ENCODE measurements at regions not wholly inside any gene's neighbourhood (a gene's known extent, or its start where the extent isn't known, plus 50 kb on each side); places are given as distances from the start of the nearest gene placed in this dataset.
"Not testable (repeated sequence)": the region's sequence is repeated elsewhere in the genome, so short reads cannot be mapped to it uniquely, and the experiment has no call there.

- peak in 1 of 3 donors; percentile 12 for DNase-seq
- H3K4me3 ChIP-seq; H3K4me1 ChIP-seq (ENCODE audit: control insufficient read depth in 5 of 5, insufficient read depth in 5 of 5, low read length in 5 of 5); H3K27ac ChIP-seq (ENCODE audit: low read depth in 1 of 2, low read length in 1 of 2); H3K9me3 ChIP-seq (ENCODE audit: control insufficient read depth in 4 of 4, insufficient read depth in 3 of 4, low read length in 3 of 4); H3K9ac ChIP-seq (ENCODE audit: insufficient read depth in 1 of 2, low read length in 2 of 2); H3K36me3 ChIP-seq (ENCODE audit: control insufficient read depth in 4 of 4, insufficient read depth in 4 of 4, low read length in 4 of 4): not testable (repeated sequence)
- peaks cover 0 to 14% (median 3%) of the 10 kb centered on the region in 3 donors for H3K27me3 ChIP-seq (ENCODE audit: control insufficient read depth in 3 of 3, insufficient read depth in 3 of 3, low read length in 2 of 3)
- 17% methylated on average over 18 to 25 of the region's 25 CpGs for WGBS, 2 donors
- ATAC-seq (ENCODE audit: insufficient read depth, low FRiP score) = peak; percentile 30
These were observed 133.7 kb downstream of the FAM72C start for GRCh38 chr1:143837924-143838597.

GRCh38 chr1:143833376-143833775 is 138.4 kb downstream of the FAM72C start:
- H3K4me1 ChIP-seq (ENCODE audit: control insufficient read depth in 5 of 5, insufficient read depth in 5 of 5, low read length in 5 of 5); DNase-seq; H3K4me3 ChIP-seq; H3K36me3 ChIP-seq (ENCODE audit: control insufficient read depth in 4 of 4, insufficient read depth in 4 of 4, low read length in 4 of 4); H3K9me3 ChIP-seq (ENCODE audit: control insufficient read depth in 4 of 4, insufficient read depth in 3 of 4, low read length in 3 of 4); H3K9ac ChIP-seq (ENCODE audit: insufficient read depth in 1 of 2, low read length in 2 of 2); H3K27ac ChIP-seq (ENCODE audit: low read depth in 1 of 2, low read length in 1 of 2); ATAC-seq (ENCODE audit: insufficient read depth, low FRiP score): not testable (repeated sequence)
- 79% methylated on average over 2 of the region's 4 CpGs; no CpG with 5 or more reads in 1 of the 2 donors for WGBS, 2 donors
- H3K27me3 ChIP-seq (ENCODE audit: control insufficient read depth in 3 of 3, insufficient read depth in 3 of 3, low read length in 2 of 3) = peaks cover 0 to 11% (median 0%) of the 10 kb centered on the region in 3 donors

- not testable (repeated sequence) for DNase-seq; H3K27ac ChIP-seq (ENCODE audit: low read depth in 1 of 2, low read length in 1 of 2); ATAC-seq (ENCODE audit: insufficient read depth, low FRiP score); H3K4me1 ChIP-seq (ENCODE audit: control insufficient read depth in 5 of 5, insufficient read depth in 5 of 5, low read length in 5 of 5); H3K36me3 ChIP-seq (ENCODE audit: control insufficient read depth in 4 of 4, insufficient read depth in 4 of 4, low read length in 4 of 4); H3K4me3 ChIP-seq; H3K9me3 ChIP-seq (ENCODE audit: control insufficient read depth in 4 of 4, insufficient read depth in 3 of 4, low read length in 3 of 4); H3K27me3 ChIP-seq (ENCODE audit: control insufficient read depth in 3 of 3, insufficient read depth in 3 of 3, low read length in 2 of 3); H3K9ac ChIP-seq (ENCODE audit: insufficient read depth in 1 of 2, low read length in 2 of 2)
- 80 to 85% methylated on average over 5 of the region's 5 CpGs for WGBS, 2 donors
These were observed 139.4 kb downstream of the FAM72C start for GRCh38 chr1:143832379-143832716.

- H3K4me1 ChIP-seq (ENCODE audit: control insufficient read depth in 5 of 5, insufficient read depth in 5 of 5, low read length in 5 of 5); H3K27me3 ChIP-seq (ENCODE audit: control insufficient read depth in 3 of 3, insufficient read depth in 3 of 3, low read length in 2 of 3); H3K4me3 ChIP-seq; DNase-seq; H3K36me3 ChIP-seq (ENCODE audit: control insufficient read depth in 4 of 4, insufficient read depth in 4 of 4, low read length in 4 of 4); H3K9me3 ChIP-seq (ENCODE audit: control insufficient read depth in 4 of 4, insufficient read depth in 3 of 4, low read length in 3 of 4); H3K27ac ChIP-seq (ENCODE audit: low read depth in 1 of 2, low read length in 1 of 2); H3K9ac ChIP-seq (ENCODE audit: insufficient read depth in 1 of 2, low read length in 2 of 2); ATAC-seq (ENCODE audit: insufficient read depth, low FRiP score): not testable (repeated sequence)
- 16 to 18% methylated on average over 34 of the region's 34 CpGs for WGBS, 2 donors
These were observed 140.1 kb downstream of the FAM72C start for GRCh38 chr1:143831479-143832378.

- H3K4me3 ChIP-seq; H3K27ac ChIP-seq (ENCODE audit: low read depth in 1 of 2, low read length in 1 of 2); H3K36me3 ChIP-seq (ENCODE audit: control insufficient read depth in 4 of 4, insufficient read depth in 4 of 4, low read length in 4 of 4); H3K4me1 ChIP-seq (ENCODE audit: control insufficient read depth in 5 of 5, insufficient read depth in 5 of 5, low read length in 5 of 5); H3K9me3 ChIP-seq (ENCODE audit: control insufficient read depth in 4 of 4, insufficient read depth in 3 of 4, low read length in 3 of 4); H3K27me3 ChIP-seq (ENCODE audit: control insufficient read depth in 3 of 3, insufficient read depth in 3 of 3, low read length in 2 of 3); H3K9ac ChIP-seq (ENCODE audit: insufficient read depth in 1 of 2, low read length in 2 of 2); DNase-seq: not testable (repeated sequence)
- no CpG with 5 or more reads among the region's 1 CpG for WGBS, 2 donors
- ATAC-seq (ENCODE audit: insufficient read depth, low FRiP score) = peak; percentile 58
These were observed 145.6 kb downstream of the FAM72C start for GRCh38 chr1:143826162-143826561.

GRCh38 chr1:143824266-143824665 is 147.5 kb downstream of the FAM72C start:
- H3K9ac ChIP-seq (ENCODE audit: insufficient read depth in 1 of 2, low read length in 2 of 2); H3K4me1 ChIP-seq (ENCODE audit: control insufficient read depth in 5 of 5, insufficient read depth in 5 of 5, low read length in 5 of 5); H3K4me3 ChIP-seq; H3K36me3 ChIP-seq (ENCODE audit: control insufficient read depth in 4 of 4, insufficient read depth in 4 of 4, low read length in 4 of 4); ATAC-seq (ENCODE audit: insufficient read depth, low FRiP score); DNase-seq; H3K27ac ChIP-seq (ENCODE audit: low read depth in 1 of 2, low read length in 1 of 2); H3K9me3 ChIP-seq (ENCODE audit: control insufficient read depth in 4 of 4, insufficient read depth in 3 of 4, low read length in 3 of 4); H3K27me3 ChIP-seq (ENCODE audit: control insufficient read depth in 3 of 3, insufficient read depth in 3 of 3, low read length in 2 of 3): not testable (repeated sequence)
- WGBS, 2 donors = 57 to 75% methylated on average over 1 of the region's 3 CpGs

- not testable (repeated sequence) for H3K36me3 ChIP-seq (ENCODE audit: control insufficient read depth in 4 of 4, insufficient read depth in 4 of 4, low read length in 4 of 4); DNase-seq; H3K4me3 ChIP-seq; ATAC-seq (ENCODE audit: insufficient read depth, low FRiP score); H3K27me3 ChIP-seq (ENCODE audit: control insufficient read depth in 3 of 3, insufficient read depth in 3 of 3, low read length in 2 of 3); H3K4me1 ChIP-seq (ENCODE audit: control insufficient read depth in 5 of 5, insufficient read depth in 5 of 5, low read length in 5 of 5); H3K27ac ChIP-seq (ENCODE audit: low read depth in 1 of 2, low read length in 1 of 2); H3K9ac ChIP-seq (ENCODE audit: insufficient read depth in 1 of 2, low read length in 2 of 2); H3K9me3 ChIP-seq (ENCODE audit: control insufficient read depth in 4 of 4, insufficient read depth in 3 of 4, low read length in 3 of 4)
- WGBS, 2 donors = no CpG with 5 or more reads among the region's 4 CpGs
These were observed 151.7 kb downstream of the FAM72C start for GRCh38 chr1:143820058-143820457.

GRCh38 chr1:143816369-143816768 is 155.4 kb downstream of the FAM72C start:
- not testable (repeated sequence) for H3K27me3 ChIP-seq (ENCODE audit: control insufficient read depth in 3 of 3, insufficient read depth in 3 of 3, low read length in 2 of 3); ATAC-seq (ENCODE audit: insufficient read depth, low FRiP score); H3K9me3 ChIP-seq (ENCODE audit: control insufficient read depth in 4 of 4, insufficient read depth in 3 of 4, low read length in 3 of 4); H3K4me1 ChIP-seq (ENCODE audit: control insufficient read depth in 5 of 5, insufficient read depth in 5 of 5, low read length in 5 of 5); H3K36me3 ChIP-seq (ENCODE audit: control insufficient read depth in 4 of 4, insufficient read depth in 4 of 4, low read length in 4 of 4); DNase-seq; H3K4me3 ChIP-seq; H3K27ac ChIP-seq (ENCODE audit: low read depth in 1 of 2, low read length in 1 of 2); H3K9ac ChIP-seq (ENCODE audit: insufficient read depth in 1 of 2, low read length in 2 of 2)
- no CpG with 5 or more reads among the region's 1 CpG for WGBS, 2 donors

All from lung (tissue), 9 donors.